HEK293 (cell line): ENCODE measurements at regions not wholly inside any gene's neighbourhood (a gene's known extent, or its start where the extent isn't known, plus 50 kb on each side); places are given as distances from the start of the nearest gene placed in this dataset.

ENCODE experiments used
- CTCF ChIA-PET: fragments of 350-600 bp; formaldehyde crosslinking; extraction: SDS; loops from one replicate; lab custom pipeline; 2021; ENCODE audit warnings: antibody characterized with exemption; lab: Yijun Ruan, JAX
- POLR2A ChIA-PET: fragments of 300-600 bp; formaldehyde crosslinking; extraction: SDS; loops from one replicate; lab custom pipeline; 2020; ENCODE audit warnings: antibody characterized with exemption, inconsistent platforms; lab: Yijun Ruan, JAX
- H3K27ac ChIP-seq: fragments of 200-500 bp; sonication (Bioruptor generic); 2 replicates; pipeline ENCODE4 v1.5.1; 2014; ENCODE audit warnings: low read depth, low read length, control low read depth, inconsistent platforms; ENCODE audit errors: extremely low read depth
- H3K36me3 ChIP-seq, 2 experiments: fragments of 200-500 bp in 1 of 2; sonication (Bioruptor generic) in 1 of 2; 1 replicate in 1 of 2; 2 replicates in 1 of 2; pipeline ENCODE4 v1.5.1; 2014 to 2017; ENCODE audit warnings: inconsistent platforms in 2 of 2, low read length in 2 of 2; ENCODE audit not compliant: control insufficient read depth in 2 of 2, insufficient read depth in 1 of 2
- H3K4me1 ChIP-seq: fragments of 200-500 bp; sonication (Bioruptor generic); 2 replicates; pipeline ENCODE4 v1.5.1; 2014; ENCODE audit warnings: mild to moderate bottlenecking, low read length, inconsistent platforms; ENCODE audit not compliant: control insufficient read depth, insufficient read depth
- H3K4me3 ChIP-seq: 2 replicates; pipeline ENCODE4 v1.5.1; 2011; ENCODE audit warnings: low read depth, mild to moderate bottlenecking, control low read depth, low read length, moderate library complexity
- H3K9me3 ChIP-seq: fragments of 200-500 bp; sonication (Bioruptor generic); 2 replicates; pipeline ENCODE4 v1.5.1; 2014; ENCODE audit warnings: low read depth, low read length, inconsistent platforms; ENCODE audit not compliant: control insufficient read depth, insufficient read depth
- EGR2 ChIP-seq: fragments of 450-650 bp; formaldehyde crosslinking; IDR thresholded peaks from 2 replicates; pipeline ENCODE4 v1.5.1; 2016; ENCODE audit warnings: low read depth, missing biosample characterization, missing genetic modification characterization
- MEIS1 ChIP-seq: sonication (generic); formaldehyde crosslinking; IDR thresholded peaks from 2 replicates; pipeline ENCODE4 v1.8.1; 2022; ENCODE audit warnings: missing genetic modification reagents, mild to moderate bottlenecking, borderline replicate concordance
- MYNN ChIP-seq: fragments of 450-650 bp; formaldehyde crosslinking; IDR thresholded peaks from 2 replicates; pipeline ENCODE4 v1.5.1; 2016; ENCODE audit warnings: missing biosample characterization, missing genetic modification characterization, borderline replicate concordance
- SP7 ChIP-seq: fragments of 450-650 bp; formaldehyde crosslinking; IDR thresholded peaks from 2 replicates; pipeline ENCODE4 v1.5.1; 2016; ENCODE audit warnings: missing biosample characterization, missing genetic modification characterization
- TCF7L2 ChIP-seq: IDR thresholded peaks from 2 replicates; pipeline ENCODE4 v1.6.1; 2011; ENCODE audit warnings: low read depth, mild to moderate bottlenecking, inconsistent platforms, low read length, moderate library complexity, borderline replicate concordance
- ZBTB1 ChIP-seq: fragments of 450-650 bp; formaldehyde crosslinking; IDR thresholded peaks from 2 replicates; pipeline ENCODE4 v1.5.1; 2016; ENCODE audit warnings: missing biosample characterization, missing genetic modification characterization
- ZNF114 ChIP-seq: fragments of 450-650 bp; formaldehyde crosslinking; IDR thresholded peaks from 2 replicates; pipeline ENCODE4 v1.5.0; 2017; ENCODE audit warnings: missing biosample characterization, missing genetic modification characterization
- ZNF214 ChIP-seq: fragments of 450-650 bp; formaldehyde crosslinking; IDR thresholded peaks from 2 replicates; pipeline ENCODE4 v1.5.1; 2017; ENCODE audit warnings: missing biosample characterization, mild to moderate bottlenecking, missing genetic modification characterization, borderline replicate concordance
- ZNF335 ChIP-seq: fragments of 450-650 bp; formaldehyde crosslinking; conservative IDR thresholded peaks from 2 replicates; pipeline ENCODE4 v1.5.1; 2016; ENCODE audit warnings: missing biosample characterization, missing genetic modification characterization
- ZNF341 ChIP-seq: fragments of 450-650 bp; formaldehyde crosslinking; IDR thresholded peaks from 2 replicates; pipeline ENCODE4; 2016; ENCODE audit warnings: low read depth, missing biosample characterization, missing genetic modification characterization
- ZNF354C ChIP-seq: fragments of 450-650 bp; formaldehyde crosslinking; IDR thresholded peaks from 2 replicates; pipeline ENCODE4 v1.5.1; 2016; ENCODE audit warnings: missing biosample characterization, missing genetic modification characterization, low read depth, borderline replicate concordance
- ZNF404 ChIP-seq: fragments of 450-650 bp; formaldehyde crosslinking; IDR thresholded peaks from 2 replicates; pipeline ENCODE4 v1.5.1; 2017; ENCODE audit warnings: missing biosample characterization, missing genetic modification characterization
- ZNF521 ChIP-seq: fragments of 450-650 bp; formaldehyde crosslinking; IDR thresholded peaks from 2 replicates; pipeline ENCODE4 v1.5.1; 2017; ENCODE audit warnings: missing biosample characterization, mild to moderate bottlenecking, missing genetic modification characterization
- ZNF530 ChIP-seq: fragments of 450-650 bp; formaldehyde crosslinking; IDR thresholded peaks from 2 replicates; pipeline ENCODE4 v1.5.1; 2016; ENCODE audit warnings: low read depth, missing biosample characterization, missing genetic modification characterization
- ZNF623 ChIP-seq: fragments of 450-650 bp; formaldehyde crosslinking; IDR thresholded peaks from 2 replicates; pipeline ENCODE4 v1.5.1; 2016; ENCODE audit warnings: missing biosample characterization, missing genetic modification characterization
- ZNF624 ChIP-seq: fragments of 450-650 bp; formaldehyde crosslinking; IDR thresholded peaks from 2 replicates; pipeline ENCODE4 v1.5.1; 2017; ENCODE audit warnings: missing biosample characterization, missing genetic modification characterization
- ZNF626 ChIP-seq: fragments of 450-650 bp; sonication (Bioruptor Pico); formaldehyde crosslinking; IDR thresholded peaks from 2 replicates; pipeline ENCODE4 v1.5.1; 2018; ENCODE audit warnings: missing biosample characterization, missing genetic modification characterization, inconsistent platforms
- ZNF776 ChIP-seq: fragments of 450-650 bp; formaldehyde crosslinking; IDR thresholded peaks from 2 replicates; pipeline ENCODE4 v1.5.0; 2017; ENCODE audit warnings: missing biosample characterization, missing genetic modification characterization, borderline replicate concordance
- ZSCAN16 ChIP-seq: fragments of 450-650 bp; formaldehyde crosslinking; IDR thresholded peaks from 2 replicates; pipeline ENCODE4 v1.5.1; 2016; ENCODE audit warnings: missing biosample characterization, missing genetic modification characterization
- ZXDB ChIP-seq: fragments of 450-650 bp; formaldehyde crosslinking; IDR thresholded peaks from 2 replicates; pipeline ENCODE4 v1.5.1; 2016; ENCODE audit warnings: missing biosample characterization, missing genetic modification characterization
- TF ChIP-seq, protein P1 (sequence below): fragments of 450-650 bp; formaldehyde crosslinking; IDR thresholded peaks from 2 replicates; pipeline ENCODE4 v1.5.1; 2016; ENCODE audit warnings: missing biosample characterization, missing genetic modification characterization
- TF ChIP-seq, protein P2 (sequence below): fragments of 450-650 bp; formaldehyde crosslinking; IDR thresholded peaks from 2 replicates; pipeline ENCODE4 v1.5.1; 2016; ENCODE audit warnings: missing biosample characterization, missing genetic modification characterization
- TF ChIP-seq, protein P3 (sequence below): fragments of 450-650 bp; formaldehyde crosslinking; IDR thresholded peaks from 2 replicates; pipeline ENCODE4 v1.5.1; 2016; ENCODE audit warnings: missing biosample characterization, missing genetic modification characterization
- TF ChIP-seq, protein P4 (sequence below): fragments of 450-650 bp; formaldehyde crosslinking; IDR thresholded peaks from 2 replicates; pipeline ENCODE4 v1.5.1; 2017; ENCODE audit warnings: missing biosample characterization, missing genetic modification characterization

DNA sequence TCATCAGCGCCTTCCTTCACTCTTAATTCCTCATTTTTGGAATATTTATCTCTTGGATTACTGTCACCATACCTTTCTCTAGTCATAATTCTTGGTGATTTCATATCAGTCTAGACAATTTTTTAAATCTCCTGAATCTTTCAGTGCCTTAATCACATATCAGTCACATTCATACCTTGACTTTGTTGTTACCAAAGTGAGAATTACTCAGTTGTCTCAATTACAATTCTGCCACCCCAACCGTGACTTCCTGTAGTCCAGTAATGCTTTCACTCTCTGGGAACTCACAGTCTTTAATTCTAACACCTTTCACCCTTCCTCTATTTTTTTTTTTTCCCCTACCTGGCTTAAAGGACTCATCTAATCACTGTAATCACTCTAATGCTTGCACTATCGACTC lies 1275.3 kb upstream of the TENM3 start:
- no peaks in the 10 kb centered on the region for H3K4me1 ChIP-seq
- TF ChIP-seq, protein P1, sequence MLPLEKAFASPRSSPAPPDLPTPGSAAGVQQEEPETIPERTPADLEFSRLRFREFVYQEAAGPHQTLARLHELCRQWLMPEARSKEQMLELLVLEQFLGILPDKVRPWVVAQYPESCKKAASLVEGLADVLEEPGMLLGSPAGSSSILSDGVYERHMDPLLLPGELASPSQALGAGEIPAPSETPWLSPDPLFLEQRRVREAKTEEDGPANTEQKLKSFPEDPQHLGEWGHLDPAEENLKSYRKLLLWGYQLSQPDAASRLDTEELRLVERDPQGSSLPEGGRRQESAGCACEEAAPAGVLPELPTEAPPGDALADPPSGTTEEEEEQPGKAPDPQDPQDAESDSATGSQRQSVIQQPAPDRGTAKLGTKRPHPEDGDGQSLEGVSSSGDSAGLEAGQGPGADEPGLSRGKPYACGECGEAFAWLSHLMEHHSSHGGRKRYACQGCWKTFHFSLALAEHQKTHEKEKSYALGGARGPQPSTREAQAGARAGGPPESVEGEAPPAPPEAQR, result no peak
- TF ChIP-seq ZNF341 (tag by site-specific recombination) (no peak), ZNF530 (tag by site-specific recombination) (no peak), ZNF626 (no peak)
- TF ChIP-seq, protein P2, sequence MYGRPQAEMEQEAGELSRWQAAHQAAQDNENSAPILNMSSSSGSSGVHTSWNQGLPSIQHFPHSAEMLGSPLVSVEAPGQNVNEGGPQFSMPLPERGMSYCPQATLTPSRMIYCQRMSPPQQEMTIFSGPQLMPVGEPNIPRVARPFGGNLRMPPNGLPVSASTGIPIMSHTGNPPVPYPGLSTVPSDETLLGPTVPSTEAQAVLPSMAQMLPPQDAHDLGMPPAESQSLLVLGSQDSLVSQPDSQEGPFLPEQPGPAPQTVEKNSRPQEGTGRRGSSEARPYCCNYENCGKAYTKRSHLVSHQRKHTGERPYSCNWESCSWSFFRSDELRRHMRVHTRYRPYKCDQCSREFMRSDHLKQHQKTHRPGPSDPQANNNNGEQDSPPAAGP (tag by site-specific recombination), result no peak
- TF ChIP-seq, protein P3, sequence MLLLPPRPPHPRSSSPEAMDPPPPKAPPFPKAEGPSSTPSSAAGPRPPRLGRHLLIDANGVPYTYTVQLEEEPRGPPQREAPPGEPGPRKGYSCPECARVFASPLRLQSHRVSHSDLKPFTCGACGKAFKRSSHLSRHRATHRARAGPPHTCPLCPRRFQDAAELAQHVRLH (tag by site-specific recombination), result no peak
- H3K27ac ChIP-seq, result no peak overlapping the region
- H3K36me3 ChIP-seq, result no peaks in the 10 kb centered on the region
- H3K9me3 ChIP-seq, result no peaks in the 10 kb centered on the region
- ChIA-PET CTCF (no interaction called here), POLR2A (no interaction called here)
- no peak overlapping the region for H3K4me3 ChIP-seq

DNA sequence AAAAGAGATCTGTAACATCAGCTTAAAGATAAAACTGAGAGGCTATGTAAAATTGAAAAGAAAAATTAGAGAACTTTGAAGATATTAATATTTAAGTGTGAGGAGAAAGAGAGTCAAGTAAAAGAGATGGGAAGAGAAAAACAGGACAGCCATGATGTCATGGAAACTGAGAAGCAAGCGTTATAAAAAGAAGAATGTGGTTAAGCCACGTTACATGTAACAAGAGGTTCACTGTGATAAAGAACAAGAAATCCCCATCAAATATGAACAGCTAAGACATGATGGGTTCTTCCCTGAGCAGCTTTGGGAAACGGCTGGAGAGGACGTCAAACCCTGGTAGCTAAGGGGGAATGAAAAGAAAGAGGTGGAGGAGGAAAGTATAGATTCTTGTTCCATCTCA lies 1269.3 kb upstream of the TENM3 start:
- Histone ChIP-seq H3K27ac (no peak overlapping the region), H3K4me1 (no peaks in the 10 kb centered on the region), H3K9me3 (no peaks in the 10 kb centered on the region), H3K36me3 (no peaks in the 10 kb centered on the region), H3K4me3 (no peak overlapping the region)
- ChIA-PET POLR2A (no interaction called here), CTCF (no interaction called here)
- TF ChIP-seq ZNF624 (tag by site-specific recombination) (no peak), ZNF404 (no peak), ZNF354C (tag by site-specific recombination) (no peak), MYNN (no peak), ZSCAN16 (tag by site-specific recombination) (no peak), ZBTB1 (tag by site-specific recombination) (no peak), SP7 (tag by site-specific recombination) (no peak), EGR2 (tag by site-specific recombination) (no peak), ZXDB (tag by site-specific recombination) (no peak)
- TF ChIP-seq, protein P4, sequence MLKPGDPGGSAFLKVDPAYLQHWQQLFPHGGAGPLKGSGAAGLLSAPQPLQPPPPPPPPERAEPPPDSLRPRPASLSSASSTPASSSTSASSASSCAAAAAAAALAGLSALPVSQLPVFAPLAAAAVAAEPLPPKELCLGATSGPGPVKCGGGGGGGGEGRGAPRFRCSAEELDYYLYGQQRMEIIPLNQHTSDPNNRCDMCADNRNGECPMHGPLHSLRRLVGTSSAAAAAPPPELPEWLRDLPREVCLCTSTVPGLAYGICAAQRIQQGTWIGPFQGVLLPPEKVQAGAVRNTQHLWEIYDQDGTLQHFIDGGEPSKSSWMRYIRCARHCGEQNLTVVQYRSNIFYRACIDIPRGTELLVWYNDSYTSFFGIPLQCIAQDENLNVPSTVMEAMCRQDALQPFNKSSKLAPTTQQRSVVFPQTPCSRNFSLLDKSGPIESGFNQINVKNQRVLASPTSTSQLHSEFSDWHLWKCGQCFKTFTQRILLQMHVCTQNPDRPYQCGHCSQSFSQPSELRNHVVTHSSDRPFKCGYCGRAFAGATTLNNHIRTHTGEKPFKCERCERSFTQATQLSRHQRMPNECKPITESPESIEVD (tag by site-specific recombination), result no peak

DNA sequence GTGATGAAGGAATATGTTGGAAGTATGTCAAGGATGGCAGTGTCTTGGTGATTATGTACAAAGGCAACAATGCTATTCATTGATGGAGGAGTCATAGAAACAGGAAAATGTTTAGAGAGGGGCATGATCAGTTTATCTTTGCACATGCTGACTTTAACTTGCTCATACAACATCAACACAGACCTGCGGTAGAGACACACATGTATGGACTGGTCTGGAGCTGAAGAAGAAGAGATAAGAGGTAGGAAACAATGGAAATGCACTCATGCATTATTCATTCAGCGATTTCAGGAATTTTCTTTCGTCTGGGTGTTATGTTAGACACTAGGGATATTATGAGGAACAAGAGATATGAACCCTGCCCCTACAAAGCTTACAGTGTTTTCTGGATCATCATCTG lies 1252.3 kb upstream of the TENM3 start:
- Histone ChIP-seq H3K4me1 (no peaks in the 10 kb centered on the region), H3K4me3 (no peak overlapping the region), H3K27ac (no peak overlapping the region), H3K9me3 (no peaks in the 10 kb centered on the region), H3K36me3 (no peaks in the 10 kb centered on the region)
- POLR2A ChIA-PET, result no interaction called here
- CTCF ChIA-PET, result no interaction called here
- no peak for TF ChIP-seq ZNF214 (tag by site-specific recombination)
- TF ChIP-seq ZNF114 (tag by site-specific recombination), result no peak
- no peak for TF ChIP-seq ZNF776 (tag by site-specific recombination)
- TF ChIP-seq ZNF521 (tag by site-specific recombination), result no peak
- TF ChIP-seq, protein P4 (tag by site-specific recombination), result no peak
- no peak for TF ChIP-seq ZNF335 (tag by site-specific recombination)
- TF ChIP-seq TCF7L2, result no peak
- TF ChIP-seq MEIS1 (CRISPR knock-in tag), result no peak
- no peak for TF ChIP-seq ZNF623
